ENCODE measurements at regions not wholly inside any gene's neighbourhood (a gene's known extent, or its start where the extent isn't known, plus 50 kb on each side); places are given as distances from the start of the nearest gene placed in this dataset.

- Histone ChIP-seq H4K5ac (ENCODE audit: insufficient read length, low read depth, low read length) (no peak overlapping the region), H3K79me2 (ENCODE audit: control insufficient read depth in 1 of 2, insufficient read depth in 2 of 2, low read length in 2 of 2) (no peaks in the 10 kb centered on the region), H2BK20ac (ENCODE audit: low read length) (no peak overlapping the region), H3K14ac (ENCODE audit: insufficient read length) (no peak overlapping the region), H3K4me1 (replicated peaks in 1 of 4; ENCODE audit: control insufficient read depth in 3 of 4, insufficient read depth in 4 of 4, low read length in 3 of 4) (no peaks in the 10 kb centered on the region), H2BK12ac (ENCODE audit: low read depth, low read length) (no peak overlapping the region), H2AFZ (ENCODE audit: low read length) (no peak overlapping the region), H3K9ac (replicated peaks in 1 of 4; ENCODE audit: extremely low read depth in 1 of 4, low read depth in 3 of 4, low read length in 3 of 4) (no peak overlapping the region), H3K27me3 (replicated peaks in 1 of 4; ENCODE audit: control insufficient read depth in 3 of 4, extremely low read depth in 1 of 4, insufficient read depth in 3 of 4, low read length in 3 of 4) (no peaks in the 10 kb centered on the region), H4K8ac (ENCODE audit: extremely low read depth, insufficient read depth, low read length) (no peak overlapping the region; the same call in 1 of the 2 replicates), H3K4ac (replicated peaks; ENCODE audit: insufficient read length, low read depth, low read length) (no peak overlapping the region), H4K20me1 (replicated peaks in 1 of 2; ENCODE audit: control insufficient read depth in 1 of 2, insufficient read depth in 2 of 2, low read length in 2 of 2) (no peaks in the 10 kb centered on the region), H3K9me3 (ENCODE audit: insufficient read depth in 2 of 2, low read depth in 1 of 2, low read length in 1 of 2) (no peaks in the 10 kb centered on the region), H3K27ac (ENCODE audit: low read depth, low read length) (no peak overlapping the region), H4K91ac (replicated peaks; ENCODE audit: insufficient read length, low read length) (no peak overlapping the region), H3K4me3 (ENCODE audit: extremely low read depth in 1 of 4, insufficient read depth in 2 of 4, low read depth in 3 of 4, low read length in 4 of 4) (no peak overlapping the region), H3K4me2 (ENCODE audit: insufficient read depth in 1 of 2, low read depth in 2 of 2, low read length in 2 of 2) (no peak overlapping the region), H3K36me3 (ENCODE audit: control insufficient read depth in 2 of 4, insufficient read depth in 4 of 4, low read length in 3 of 4) (no peaks in the 10 kb centered on the region), H2BK15ac (ENCODE audit: low read length) (no peak overlapping the region), H3K23ac (ENCODE audit: insufficient read length) (no peak overlapping the region), H3K23me2 (ENCODE audit: low read depth, low read length) (no peaks in the 10 kb centered on the region), H3K56ac (replicated peaks; ENCODE audit: insufficient read length, low read depth, low read length) (no peak overlapping the region), H3K79me1 (ENCODE audit: low read depth, low read length) (no peaks in the 10 kb centered on the region), H2BK5ac (ENCODE audit: low read depth, low read length) (no peak overlapping the region), H2BK120ac (replicated peaks; ENCODE audit: low read depth, low read length) (no peak overlapping the region), H2AK5ac (ENCODE audit: low read depth, low read length) (no peak overlapping the region), H3K18ac (ENCODE audit: extremely low read depth, low read length) (no peak overlapping the region)
- WGBS, 2 experiments (ENCODE audit: extremely low coverage in 1 of 2, insufficient coverage in 1 of 2, insufficient read length in 1 of 2, insufficient replicate concordance in 2 of 2, low coverage in 1 of 2, low lambda C conversion rate in 2 of 2, missing lambda C conversion rate in 1 of 2) = 94% methylated on average over 3 of the region's 3 CpGs; no CpG with 5 or more reads in 1 of the 2 experiments
- ChIA-PET CTCF (ENCODE audit: partially characterized antibody) (interaction anchor here (0.7 to 2.1 kb wide), 13 partner anchors 9 to 858 kb away, joined by 3 to 24 read pairs (median 4); no protein-coding TSS in a partner anchor), POLR2A (ENCODE audit: partially characterized antibody) (interaction anchor here (0.9 kb wide), 1 partner anchor 13 kb away, joined by 3 read pairs; no protein-coding TSS in a partner anchor)
- no peak for DNase-seq (ENCODE audit: low read depth in 1 of 2, low spot score in 2 of 2)
- FAIRE-seq = no peak
- TF ChIP-seq RFX5 (IDR thresholded peaks at IDR 0.05; ENCODE audit: borderline replicate concordance, low read depth, low read length) (no peak), POLR2AphosphoS5 (IDR thresholded peaks at IDR 0.05; ENCODE audit: low read depth, low read length) (no peak), YY1 (IDR thresholded peaks at IDR 0.05; ENCODE audit: low read depth, low read length) (peak; percentile 43; the same call in 1 of the 2 replicates), SP4 (IDR thresholded peaks at IDR 0.05; ENCODE audit: low read length) (no peak), RAD21 (IDR thresholded peaks at IDR 0.05 in 1 of 2, conservative IDR thresholded peaks at IDR 0.05 in 1 of 2; ENCODE audit: low read depth in 2 of 2, low read length in 2 of 2) (peak; percentile 41 to 56), TAF7 (optimal IDR thresholded peaks at IDR 0.05; ENCODE audit: borderline replicate concordance, low read depth, low read length) (no peak), ZNF274 (IDR thresholded peaks at IDR 0.05; ENCODE audit: borderline replicate concordance, extremely low read depth, low read length) (no peak), POU5F1 (IDR thresholded peaks at IDR 0.05; ENCODE audit: low read depth, low read length) (no peak), HDAC2 (IDR thresholded peaks at IDR 0.05; ENCODE audit: borderline replicate concordance in 1 of 2, low read depth in 2 of 2, low read length in 2 of 2) (no peak), POLR2A (IDR thresholded peaks at IDR 0.05; ENCODE audit: control extremely low read depth in 1 of 2, low read depth in 2 of 2, low read length in 2 of 2) (no peak), FOSL1 (IDR thresholded peaks at IDR 0.05; ENCODE audit: insufficient read depth, low read depth, low read length) (no peak)
- TF ChIP-seq, protein P1, sequence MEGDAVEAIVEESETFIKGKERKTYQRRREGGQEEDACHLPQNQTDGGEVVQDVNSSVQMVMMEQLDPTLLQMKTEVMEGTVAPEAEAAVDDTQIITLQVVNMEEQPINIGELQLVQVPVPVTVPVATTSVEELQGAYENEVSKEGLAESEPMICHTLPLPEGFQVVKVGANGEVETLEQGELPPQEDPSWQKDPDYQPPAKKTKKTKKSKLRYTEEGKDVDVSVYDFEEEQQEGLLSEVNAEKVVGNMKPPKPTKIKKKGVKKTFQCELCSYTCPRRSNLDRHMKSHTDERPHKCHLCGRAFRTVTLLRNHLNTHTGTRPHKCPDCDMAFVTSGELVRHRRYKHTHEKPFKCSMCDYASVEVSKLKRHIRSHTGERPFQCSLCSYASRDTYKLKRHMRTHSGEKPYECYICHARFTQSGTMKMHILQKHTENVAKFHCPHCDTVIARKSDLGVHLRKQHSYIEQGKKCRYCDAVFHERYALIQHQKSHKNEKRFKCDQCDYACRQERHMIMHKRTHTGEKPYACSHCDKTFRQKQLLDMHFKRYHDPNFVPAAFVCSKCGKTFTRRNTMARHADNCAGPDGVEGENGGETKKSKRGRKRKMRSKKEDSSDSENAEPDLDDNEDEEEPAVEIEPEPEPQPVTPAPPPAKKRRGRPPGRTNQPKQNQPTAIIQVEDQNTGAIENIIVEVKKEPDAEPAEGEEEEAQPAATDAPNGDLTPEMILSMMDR (IDR thresholded peaks at IDR 0.05; ENCODE audit: control extremely low read depth in 1 of 3, insufficient read depth in 1 of 3, low read depth in 1 of 3, low read length in 3 of 3) = peak; percentile 35 to 59 (median 44)
Measured at GRCh38 chr1:58841455-58841854, 57.6 kb upstream of the JUN start.

Data from H1 (cell line).